ENCODE measurements at regions not wholly inside any gene's neighbourhood (a gene's known extent, or its start where the extent isn't known, plus 50 kb on each side); places are given as distances from the start of the nearest gene placed in this dataset.

DNA sequence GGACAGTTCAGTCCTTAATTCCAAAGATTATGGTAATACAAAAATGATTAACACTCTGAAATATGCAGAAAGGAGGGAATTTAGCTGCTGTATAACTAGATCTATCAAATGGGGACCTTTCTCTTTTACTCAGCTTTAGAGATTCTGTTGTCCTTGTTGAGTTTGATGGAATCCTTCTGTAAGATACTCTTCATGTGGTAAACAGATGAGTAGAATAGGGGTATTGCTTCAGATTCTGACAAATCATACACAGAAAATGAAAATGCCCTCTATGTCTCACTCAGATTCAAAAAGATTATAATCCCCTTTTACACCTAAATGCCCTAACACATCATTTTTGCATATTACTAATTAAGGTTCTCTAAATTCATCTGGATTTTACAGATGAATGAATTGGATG is 50.7 kb downstream of the ARHGAP35 start:
- no peak overlapping the region for H3K27ac Mint-ChIP-seq

DNA sequence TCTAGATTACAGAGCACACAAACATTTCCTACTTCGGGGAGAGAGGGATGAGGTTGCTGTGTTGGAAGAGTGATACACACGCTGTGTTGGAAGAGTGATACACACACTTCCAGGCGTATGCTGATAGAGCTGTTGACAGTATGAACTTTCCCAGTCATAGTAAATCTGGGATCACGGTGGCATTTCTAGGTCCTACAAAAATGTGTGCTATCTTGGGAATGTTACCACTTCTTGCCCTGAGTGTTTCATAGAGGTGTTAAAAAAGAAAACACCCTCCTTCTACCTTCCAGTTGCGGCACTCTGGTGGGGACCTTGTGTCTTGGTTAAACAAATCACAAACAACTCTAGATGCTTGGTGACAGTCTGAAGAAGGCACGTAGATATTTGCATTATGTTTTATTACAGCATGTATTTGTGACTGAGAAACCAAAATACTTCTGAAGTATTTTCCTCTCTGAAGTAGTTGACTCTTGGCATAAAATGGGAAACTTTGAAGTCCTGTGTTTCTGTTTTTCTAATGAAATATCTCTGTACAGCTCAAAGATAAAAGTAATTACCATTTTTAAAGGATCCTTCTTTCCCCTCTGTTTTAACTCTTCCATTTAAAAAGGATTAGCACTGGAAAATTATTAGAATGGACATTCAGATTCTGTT is 52.5 kb downstream of the ARHGAP35 start:
- H3K27ac Mint-ChIP-seq, result no peak overlapping the region
- no peaks in the 10 kb centered on the region for H3K9me3 Mint-ChIP-seq (ENCODE audit: low read depth)
- no peak overlapping the region for H3K4me3 Mint-ChIP-seq
- H3K27me3 Mint-ChIP-seq, result no peaks in the 10 kb centered on the region
- DNase-seq, result no peak
- CTCF ChIA-PET, result interaction anchor here (0.6 to 1.2 kb wide), 2 partner anchors 78 to 142 kb away, joined by 3 read pairs; no protein-coding TSS in a partner anchor
- peaks cover 27% of the 10 kb centered on the region for H3K4me1 Mint-ChIP-seq
- H3K36me3 Mint-ChIP-seq, result peaks cover 11% of the 10 kb centered on the region
- no peak for ATAC-seq

More for the DNA sequence above, 50.7 kb downstream of the ARHGAP35 start:
- Mint-ChIP-seq H3K36me3 (peaks cover 8% of the 10 kb centered on the region), H3K4me1 (peaks cover 17% of the 10 kb centered on the region), H3K27me3 (no peaks in the 10 kb centered on the region), H3K4me3 (no peak overlapping the region), H3K9me3 (ENCODE audit: low read depth) (no peaks in the 10 kb centered on the region)
- CTCF ChIA-PET, result interaction anchor here (0.6 to 1.3 kb wide), 2 partner anchors 12 to 23 kb away, joined by 3 read pairs; no protein-coding TSS in a partner anchor
- DNase-seq (no peak), ATAC-seq (no peak)

DNA sequence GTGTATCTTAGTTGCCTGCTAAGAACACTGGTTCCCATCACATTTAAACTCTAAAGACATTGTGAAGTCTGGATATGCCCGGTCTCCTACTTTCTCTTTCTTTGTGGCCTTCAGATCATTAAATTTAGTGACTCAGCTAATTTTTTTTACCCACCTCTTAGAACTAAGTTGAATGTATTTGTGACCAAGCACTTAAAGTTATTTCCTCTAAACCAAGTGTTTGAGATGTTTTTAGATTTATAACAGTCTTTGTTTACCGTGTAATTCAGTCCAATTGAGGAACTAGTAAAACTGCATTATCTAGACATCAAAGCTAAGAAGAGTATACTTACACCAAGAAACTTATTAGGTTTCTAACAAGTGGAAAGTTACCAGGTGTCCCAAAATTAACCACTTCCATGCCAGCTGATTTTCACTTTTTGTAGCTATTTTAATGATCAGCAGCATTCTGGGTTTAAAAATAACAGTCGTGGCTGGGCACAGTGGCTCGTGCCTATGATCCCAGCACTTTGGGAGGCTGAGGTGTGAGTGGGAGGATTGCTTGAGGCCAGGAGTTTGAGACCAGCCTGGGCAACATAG is 53.1 kb downstream of the ARHGAP35 start:
- no peaks in the 10 kb centered on the region for H3K27me3 Mint-ChIP-seq
- H3K4me1 Mint-ChIP-seq, result peaks cover 33% of the 10 kb centered on the region
- CTCF ChIA-PET, result interaction anchor here (1.2 kb wide), 1 partner anchor 78 kb away, joined by 3 read pairs; no protein-coding TSS in a partner anchor
- ATAC-seq, result no peak
- no peak for DNase-seq
- H3K4me3 Mint-ChIP-seq, result no peak overlapping the region
- H3K36me3 Mint-ChIP-seq, result peaks cover 17% of the 10 kb centered on the region
- no peaks in the 10 kb centered on the region for H3K9me3 Mint-ChIP-seq (ENCODE audit: low read depth)
- no peak overlapping the region for H3K27ac Mint-ChIP-seq

DNA sequence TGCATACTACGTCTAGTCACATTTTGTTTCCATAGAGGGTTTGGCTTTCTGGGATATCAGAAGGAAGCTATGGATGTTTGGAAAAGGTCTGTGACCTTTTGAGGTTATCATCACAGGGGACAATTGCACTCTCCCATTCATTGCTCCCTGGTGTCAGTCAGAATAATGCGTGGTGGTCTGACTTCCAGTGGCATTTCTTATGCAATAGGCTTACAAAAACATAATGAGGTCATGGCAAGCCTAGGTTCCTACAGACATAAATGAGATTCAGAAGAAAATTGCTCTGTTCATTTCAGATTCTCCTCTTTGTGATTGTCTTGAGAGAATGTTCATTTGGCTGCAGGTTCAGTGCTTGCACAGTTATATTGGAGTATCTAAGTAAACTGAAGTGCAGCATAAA is 54.6 kb downstream of the ARHGAP35 start:
- Mint-ChIP-seq H3K36me3 (peaks cover 24% of the 10 kb centered on the region), H3K4me3 (no peak overlapping the region), H3K27ac (no peak overlapping the region), H3K4me1 (peaks cover 42% of the 10 kb centered on the region), H3K27me3 (no peaks in the 10 kb centered on the region), H3K9me3 (ENCODE audit: low read depth) (no peaks in the 10 kb centered on the region)
- ATAC-seq (no peak), DNase-seq (no peak)
- CTCF ChIA-PET, result interaction anchor here (0.8 kb wide), 1 partner anchor 75 kb away, joined by 3 read pairs; no protein-coding TSS in a partner anchor

DNA sequence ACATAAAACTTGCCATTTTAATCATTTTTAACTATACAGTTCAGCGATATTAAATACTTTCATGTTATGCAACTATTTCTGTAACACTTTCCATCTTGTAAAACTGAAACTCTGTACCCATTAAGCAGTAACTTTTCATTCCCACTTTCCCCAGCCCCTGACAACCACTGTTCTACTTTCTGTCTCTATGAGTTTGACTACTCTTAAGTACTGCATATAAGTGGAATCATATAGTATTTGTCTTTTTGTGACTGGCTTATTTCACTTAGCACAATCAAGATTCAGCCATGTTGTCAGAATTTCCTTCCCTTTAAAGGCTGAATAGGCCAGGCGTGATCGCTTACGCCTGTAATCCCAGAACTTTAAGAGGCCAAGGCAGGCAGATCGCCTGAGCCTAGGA is 56.2 kb downstream of the ARHGAP35 start:
- Mint-ChIP-seq H3K27me3 (no peaks in the 10 kb centered on the region), H3K4me1 (peaks cover 42% of the 10 kb centered on the region), H3K36me3 (peaks cover 32% of the 10 kb centered on the region), H3K27ac (no peak overlapping the region), H3K9me3 (ENCODE audit: low read depth) (no peaks in the 10 kb centered on the region), H3K4me3 (no peak overlapping the region)
- CTCF ChIA-PET, result no interaction called here
- ATAC-seq (no peak), DNase-seq (no peak)

DNA sequence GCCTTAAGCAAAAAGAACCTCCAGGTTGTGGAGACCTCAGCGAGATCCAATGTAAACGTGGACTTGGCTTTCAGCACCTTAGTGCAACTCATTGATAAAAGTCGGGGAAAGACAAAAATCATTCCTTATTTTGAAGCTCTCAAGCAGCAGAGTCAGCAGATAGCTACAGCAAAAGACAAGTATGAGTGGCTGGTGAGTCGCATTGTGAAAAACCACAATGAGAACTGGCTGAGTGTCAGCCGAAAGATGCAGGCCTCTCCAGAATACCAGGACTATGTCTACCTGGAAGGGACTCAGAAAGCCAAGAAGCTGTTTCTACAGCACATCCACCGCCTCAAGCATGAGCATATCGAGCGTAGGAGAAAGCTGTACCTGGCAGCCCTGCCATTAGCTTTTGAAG is 58.5 kb downstream of the ARHGAP35 start:
- Mint-ChIP-seq H3K4me1 (peaks cover 41% of the 10 kb centered on the region), H3K27me3 (no peaks in the 10 kb centered on the region), H3K27ac (no peak overlapping the region), H3K9me3 (ENCODE audit: low read depth) (no peaks in the 10 kb centered on the region), H3K4me3 (no peak overlapping the region), H3K36me3 (peaks cover 38% of the 10 kb centered on the region)
- CTCF ChIA-PET, result interaction anchor here (0.6 to 2.0 kb wide), 5 partner anchors 14 to 94 kb away, joined by 3 to 8 read pairs (median 5); no protein-coding TSS in a partner anchor
- DNase-seq (peak; percentile 47), ATAC-seq (no peak)

DNA sequence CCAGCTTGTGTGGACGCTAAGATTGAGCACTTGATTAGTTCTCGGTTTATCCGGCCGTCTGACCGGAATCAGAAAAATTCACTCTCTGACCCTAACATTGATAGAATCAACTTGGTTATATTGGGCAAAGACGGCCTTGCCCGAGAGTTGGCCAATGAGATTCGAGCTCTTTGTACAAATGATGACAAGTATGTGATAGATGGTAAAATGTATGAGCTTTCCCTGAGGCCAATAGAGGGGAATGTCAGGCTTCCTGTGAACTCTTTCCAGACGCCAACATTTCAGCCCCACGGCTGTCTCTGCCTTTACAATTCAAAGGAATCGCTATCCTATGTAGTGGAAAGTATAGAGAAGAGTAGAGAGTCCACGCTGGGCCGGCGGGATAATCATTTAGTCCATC is 59.6 kb downstream of the ARHGAP35 start:
- peaks cover 48% of the 10 kb centered on the region for H3K4me1 Mint-ChIP-seq
- peaks cover 40% of the 10 kb centered on the region for H3K36me3 Mint-ChIP-seq
- CTCF ChIA-PET, result interaction anchor here (0.5 to 2.0 kb wide), 4 partner anchors 27 to 93 kb away, joined by 3 to 8 read pairs (median 6); no protein-coding TSS in a partner anchor
- no peak overlapping the region for H3K4me3 Mint-ChIP-seq
- no peaks in the 10 kb centered on the region for H3K27me3 Mint-ChIP-seq
- DNase-seq (no peak), ATAC-seq (no peak)
- H3K9me3 Mint-ChIP-seq (ENCODE audit: low read depth), result no peaks in the 10 kb centered on the region
- H3K27ac Mint-ChIP-seq, result peak overlapping the region; percentile 6

DNA sequence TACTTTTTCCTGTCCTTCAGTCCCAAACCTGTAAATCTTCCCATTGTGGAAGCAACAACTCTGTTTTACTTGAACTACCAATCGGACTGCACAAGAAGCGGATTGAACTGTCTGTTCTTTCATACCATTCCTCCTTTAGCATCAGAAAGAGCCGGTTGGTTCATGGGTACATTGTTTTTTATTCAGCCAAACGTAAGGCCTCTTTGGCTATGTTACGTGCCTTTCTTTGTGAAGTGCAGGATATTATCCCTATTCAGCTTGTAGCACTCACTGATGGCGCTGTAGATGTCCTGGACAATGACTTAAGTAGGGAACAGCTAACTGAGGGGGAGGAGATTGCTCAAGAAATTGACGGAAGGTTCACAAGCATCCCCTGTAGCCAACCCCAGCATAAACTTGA is 60.3 kb downstream of the ARHGAP35 start:
- Mint-ChIP-seq H3K9me3 (ENCODE audit: low read depth) (no peaks in the 10 kb centered on the region), H3K36me3 (peaks cover 40% of the 10 kb centered on the region), H3K4me3 (no peak overlapping the region), H3K27ac (no peak overlapping the region), H3K27me3 (no peaks in the 10 kb centered on the region), H3K4me1 (peaks cover 52% of the 10 kb centered on the region)
- ATAC-seq, result no peak
- CTCF ChIA-PET, result interaction anchor here (1.6 to 2.0 kb wide), 2 partner anchors 27 to 70 kb away, joined by 3 to 7 read pairs; no protein-coding TSS in a partner anchor
- no peak for DNase-seq

DNA sequence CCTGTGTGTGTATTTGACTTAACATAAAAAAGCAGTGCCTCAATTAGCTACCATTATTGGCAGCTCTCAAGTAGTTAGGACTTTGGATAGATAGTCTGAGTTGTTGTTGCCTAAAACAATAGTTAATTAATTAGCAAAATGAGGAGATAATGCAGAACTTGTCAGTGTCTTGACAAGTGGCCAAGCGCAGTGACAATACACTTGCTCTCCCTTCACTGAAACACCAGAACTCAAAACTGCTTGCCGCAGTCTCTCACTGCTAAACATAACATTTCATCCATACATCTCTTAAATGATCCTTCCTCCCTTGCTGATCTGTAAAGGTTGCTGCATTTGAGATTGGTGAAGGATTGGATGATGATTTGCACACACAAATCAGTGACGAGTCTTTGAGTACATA is 61.7 kb downstream of the ARHGAP35 start:
- CTCF ChIA-PET, result interaction anchor here (1.1 kb wide), 1 partner anchor 28 kb away, joined by 3 read pairs; no protein-coding TSS in a partner anchor
- DNase-seq, result no peak
- no peak for ATAC-seq
- H3K27ac Mint-ChIP-seq, result no peak overlapping the region
- H3K4me1 Mint-ChIP-seq, result peaks cover 55% of the 10 kb centered on the region
- no peaks in the 10 kb centered on the region for H3K9me3 Mint-ChIP-seq (ENCODE audit: low read depth)
- H3K27me3 Mint-ChIP-seq, result no peaks in the 10 kb centered on the region
- H3K4me3 Mint-ChIP-seq, result no peak overlapping the region
- H3K36me3 Mint-ChIP-seq, result peaks cover 40% of the 10 kb centered on the region

DNA sequence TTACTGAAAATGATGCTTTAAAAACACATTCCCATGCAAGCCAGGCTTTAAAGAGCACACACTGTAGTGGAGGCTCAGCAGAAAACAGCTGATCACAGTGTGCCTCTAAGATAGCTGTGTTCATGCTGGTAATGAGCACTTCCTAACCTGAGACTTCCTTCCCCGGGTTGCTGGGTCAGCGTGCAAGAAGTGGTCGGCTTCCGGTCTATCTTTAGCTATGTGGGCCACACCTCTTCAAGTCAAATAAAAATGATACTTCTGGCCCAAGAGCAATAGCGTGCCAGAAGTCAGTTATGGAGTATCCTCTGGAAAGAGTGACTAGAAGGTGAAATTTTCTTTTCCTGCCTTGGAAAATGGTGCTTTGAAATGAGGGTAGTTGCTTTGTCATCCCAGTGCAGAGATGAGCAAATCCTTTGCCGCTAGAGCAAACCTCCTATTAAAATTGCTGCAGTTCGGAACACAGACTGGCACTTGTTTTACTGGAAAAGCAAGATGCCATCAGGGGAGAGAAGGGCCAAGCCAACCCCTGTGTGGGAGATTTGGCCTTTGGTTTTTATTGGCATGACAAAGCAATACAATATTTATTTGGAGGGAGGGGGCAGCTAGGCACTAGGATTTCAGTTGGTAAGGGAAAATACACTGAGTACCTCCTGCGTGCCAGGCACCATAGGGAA is 64.2 kb downstream of the ARHGAP35 start:
- DNase-seq, result peak; percentile 75
- H3K4me3 Mint-ChIP-seq, result peak overlapping the region; percentile 8
- H3K4me1 Mint-ChIP-seq, result peaks cover 51% of the 10 kb centered on the region
- CTCF ChIA-PET, result interaction anchor here (0.6 to 4.4 kb wide), 6 partner anchors 30 to 1245 kb away, joined by 3 to 17 read pairs (median 4); no protein-coding TSS in a partner anchor
- H3K36me3 Mint-ChIP-seq, result peaks cover 25% of the 10 kb centered on the region
- H3K27ac Mint-ChIP-seq, result peak overlapping the region; percentile 79
- H3K9me3 Mint-ChIP-seq (ENCODE audit: low read depth), result no peaks in the 10 kb centered on the region
- peak; percentile 97 for ATAC-seq
- H3K27me3 Mint-ChIP-seq, result no peaks in the 10 kb centered on the region

DNA sequence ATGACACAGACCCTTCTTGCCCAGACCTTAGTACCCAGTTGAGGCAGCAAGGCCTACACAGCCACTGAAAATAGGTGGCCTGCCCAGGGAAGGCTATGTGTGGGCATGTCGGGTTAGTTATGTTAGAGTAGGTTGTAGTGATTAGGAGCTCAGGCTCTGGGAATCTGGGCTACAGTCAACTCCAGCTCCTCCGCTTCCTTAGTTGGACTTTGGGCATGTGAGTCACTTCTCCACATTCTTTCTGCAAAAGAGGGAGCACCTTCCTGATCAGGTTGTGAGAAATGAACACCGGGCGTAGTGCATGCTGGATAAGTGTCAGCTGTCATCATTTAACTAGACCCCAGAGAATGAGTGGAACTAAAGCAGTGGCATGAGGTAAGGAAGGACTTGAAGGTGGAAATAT is 64.8 kb downstream of the ARHGAP35 start:
- ATAC-seq (no peak), DNase-seq (no peak)
- peaks cover 21% of the 10 kb centered on the region for H3K36me3 Mint-ChIP-seq
- no peak overlapping the region for H3K4me3 Mint-ChIP-seq
- no peaks in the 10 kb centered on the region for H3K9me3 Mint-ChIP-seq (ENCODE audit: low read depth)
- CTCF ChIA-PET, result interaction anchor here (0.6 to 4.4 kb wide), 7 partner anchors 30 to 1245 kb away, joined by 3 to 17 read pairs (median 3); partner anchors contain the start of gene NPAS1
- H3K27ac Mint-ChIP-seq, result no peak overlapping the region
- peaks cover 51% of the 10 kb centered on the region for H3K4me1 Mint-ChIP-seq
- no peaks in the 10 kb centered on the region for H3K27me3 Mint-ChIP-seq

DNA sequence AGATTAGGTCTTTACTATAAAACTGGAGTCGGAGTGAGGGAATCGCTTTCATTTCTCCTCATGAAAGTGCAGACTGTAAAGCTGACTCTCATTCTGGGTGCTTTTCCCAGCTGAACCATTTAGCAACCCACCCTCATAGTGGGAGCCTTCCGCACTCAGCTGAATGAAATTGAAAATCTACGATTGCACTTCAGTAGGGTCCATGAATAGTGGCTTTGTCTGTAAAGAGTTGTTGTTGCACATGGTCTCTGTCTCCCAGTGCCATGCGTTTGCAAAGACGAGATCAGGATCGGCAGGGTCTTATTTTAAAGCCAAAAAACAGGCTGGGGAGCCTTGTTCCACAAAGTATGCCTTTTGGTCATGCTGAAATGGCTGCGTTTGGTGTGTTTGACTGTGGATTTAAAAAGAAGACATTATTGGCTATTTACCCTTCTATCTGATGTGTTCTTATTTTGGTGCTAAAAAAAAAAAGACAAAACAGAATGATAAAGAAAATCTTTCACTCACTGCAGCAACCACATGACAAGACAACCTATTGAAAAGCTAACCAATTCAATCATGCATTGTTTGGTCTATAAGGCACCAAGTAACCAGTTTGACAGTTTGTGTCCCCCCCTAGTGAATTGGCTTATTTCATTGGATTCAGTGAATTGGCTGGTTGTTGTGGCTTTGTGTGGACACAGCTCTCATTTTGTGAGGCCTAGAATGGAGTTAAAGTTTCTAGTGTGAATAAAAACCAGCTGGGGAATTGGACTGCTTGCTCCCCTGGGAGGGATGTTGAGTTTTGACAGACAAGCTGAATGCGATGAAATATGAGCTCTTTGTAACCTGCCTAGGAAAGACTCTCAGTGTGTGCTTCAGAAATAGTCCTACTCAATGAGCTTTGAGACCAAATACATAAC is 65.6 kb downstream of the ARHGAP35 start:
- DNase-seq (no peak), ATAC-seq (no peak)
- H3K27ac Mint-ChIP-seq, result no peak overlapping the region
- no peaks in the 10 kb centered on the region for H3K9me3 Mint-ChIP-seq (ENCODE audit: low read depth)
- no peak overlapping the region for H3K4me3 Mint-ChIP-seq
- peaks cover 53% of the 10 kb centered on the region for H3K4me1 Mint-ChIP-seq
- CTCF ChIA-PET, result interaction anchor here (0.7 to 4.4 kb wide), 11 partner anchors 10 to 93 kb away, joined by 3 to 17 read pairs (median 3); partner anchors contain the start of gene NPAS1
- peaks cover 16% of the 10 kb centered on the region for H3K36me3 Mint-ChIP-seq
- H3K27me3 Mint-ChIP-seq, result no peaks in the 10 kb centered on the region
